NCI-H2196 (cell line): ENCODE measurements at regions not wholly inside any gene's neighbourhood (a gene's known extent, or its start where the extent isn't known, plus 50 kb on each side); places are given as distances from the start of the nearest gene placed in this dataset.

Experiments used
- DNase-seq: peaks from one replicate; lab custom pipeline; 2025; ENCODE audit not compliant: unreplicated experiment; lab: John Stamatoyannopoulos, UW

DNA sequence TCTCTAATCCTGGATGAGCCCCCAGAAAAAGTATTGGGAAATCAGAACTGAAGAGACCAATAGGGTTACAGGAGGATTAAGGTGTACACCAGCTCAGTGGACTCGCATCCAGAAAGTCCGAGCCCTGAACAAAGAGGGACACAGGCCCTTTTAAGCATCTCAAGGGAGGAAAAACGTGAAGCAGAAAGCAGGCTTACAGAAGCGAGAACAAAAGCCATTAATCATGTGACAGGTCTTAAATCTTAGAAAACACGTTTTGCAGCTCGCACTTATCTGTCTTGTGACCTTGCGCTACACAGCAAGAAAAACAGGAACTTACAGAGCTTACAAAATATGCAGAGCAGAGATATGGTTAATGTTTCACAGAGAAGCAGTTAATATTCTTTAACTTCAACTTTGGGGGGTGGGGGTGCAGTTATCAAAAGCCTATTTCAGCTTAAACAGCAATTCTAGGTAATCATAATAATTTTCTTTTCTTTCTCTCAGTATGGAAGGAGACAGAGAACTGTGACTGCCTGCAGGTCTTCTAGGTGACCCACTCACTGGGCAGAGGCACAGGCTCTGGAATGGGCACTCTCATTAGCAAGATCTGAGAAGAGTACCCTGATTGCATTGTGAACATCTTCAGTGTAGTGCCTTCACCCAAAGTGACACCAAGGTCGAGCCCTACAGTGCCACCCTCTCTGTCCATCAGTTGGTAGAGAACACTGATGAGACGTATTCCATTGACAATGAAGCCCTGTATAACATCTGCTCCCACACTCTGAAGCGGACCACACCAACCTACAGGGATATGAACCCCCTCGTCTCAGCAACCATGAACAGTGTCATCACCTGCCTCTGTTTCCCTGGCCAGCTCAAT is 65.0 kb upstream of the MOCS1 start:
- DNase-seq = no peak

DNA sequence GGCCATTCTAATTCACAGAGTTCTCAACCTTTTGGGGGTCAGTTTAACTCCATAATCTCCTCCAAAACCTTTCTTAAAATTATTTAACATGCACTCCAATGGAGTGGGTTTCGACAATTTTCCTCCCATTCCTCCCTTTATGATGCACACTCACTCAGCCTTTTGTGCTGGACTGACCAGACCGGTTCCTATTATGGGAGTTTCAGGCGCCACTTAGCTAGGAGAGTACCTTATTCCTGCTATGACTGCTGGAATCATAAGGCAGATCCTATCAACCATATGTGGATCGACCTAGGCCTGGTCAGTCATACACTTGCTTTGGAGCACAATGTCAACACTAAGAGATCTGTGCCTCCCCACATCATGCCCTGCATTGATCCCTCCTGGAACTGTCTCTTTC is 63.9 kb upstream of the MOCS1 start:
- DNase-seq = no peak

DNA sequence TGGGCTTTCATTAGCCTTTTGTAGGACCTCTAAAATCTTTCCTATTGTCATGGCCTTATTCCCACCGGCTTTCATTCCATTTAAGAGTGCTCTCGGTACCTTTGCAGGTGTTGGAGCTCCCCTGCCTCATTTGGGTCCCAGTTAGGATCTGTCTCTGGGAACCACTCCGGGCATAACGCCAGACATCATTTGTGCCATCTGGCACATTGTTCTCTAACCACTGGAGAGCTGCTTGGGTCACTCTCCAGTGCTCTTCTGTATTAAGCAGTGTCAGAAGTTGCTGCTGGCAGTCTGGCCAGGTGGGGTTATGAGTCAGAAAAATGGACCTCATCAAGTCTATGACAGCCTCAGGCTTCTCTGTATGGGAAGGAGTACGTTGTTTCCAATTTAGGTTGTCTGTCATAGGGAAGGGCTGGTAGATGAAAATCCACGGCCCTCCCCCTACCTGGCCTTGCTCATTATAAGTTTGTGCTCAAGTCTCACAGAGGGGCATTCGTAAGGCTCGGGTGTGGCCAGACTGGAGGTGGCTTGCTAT is 62.9 kb upstream of the MOCS1 start:
- DNase-seq = peak; percentile 55

DNA sequence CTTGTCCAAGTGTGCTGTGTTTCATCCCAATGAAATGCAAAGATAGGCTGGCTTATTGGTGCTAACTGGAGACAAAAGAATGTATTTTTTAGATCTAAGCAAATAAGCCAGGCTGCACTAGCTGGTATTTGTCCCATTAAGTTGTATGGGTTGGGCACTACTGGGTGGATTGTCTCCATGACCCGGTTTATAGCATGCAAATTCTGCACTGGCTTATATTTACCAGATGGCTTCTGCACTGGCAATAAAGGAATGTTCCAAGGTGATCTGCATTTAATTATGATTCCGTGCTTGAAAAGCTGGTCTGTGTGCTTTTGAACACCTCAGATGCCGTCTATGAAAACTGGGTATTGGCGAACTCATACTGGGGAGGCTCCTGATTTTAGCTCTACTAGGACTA is 61.4 kb upstream of the MOCS1 start:
- DNase-seq = no peak

DNA sequence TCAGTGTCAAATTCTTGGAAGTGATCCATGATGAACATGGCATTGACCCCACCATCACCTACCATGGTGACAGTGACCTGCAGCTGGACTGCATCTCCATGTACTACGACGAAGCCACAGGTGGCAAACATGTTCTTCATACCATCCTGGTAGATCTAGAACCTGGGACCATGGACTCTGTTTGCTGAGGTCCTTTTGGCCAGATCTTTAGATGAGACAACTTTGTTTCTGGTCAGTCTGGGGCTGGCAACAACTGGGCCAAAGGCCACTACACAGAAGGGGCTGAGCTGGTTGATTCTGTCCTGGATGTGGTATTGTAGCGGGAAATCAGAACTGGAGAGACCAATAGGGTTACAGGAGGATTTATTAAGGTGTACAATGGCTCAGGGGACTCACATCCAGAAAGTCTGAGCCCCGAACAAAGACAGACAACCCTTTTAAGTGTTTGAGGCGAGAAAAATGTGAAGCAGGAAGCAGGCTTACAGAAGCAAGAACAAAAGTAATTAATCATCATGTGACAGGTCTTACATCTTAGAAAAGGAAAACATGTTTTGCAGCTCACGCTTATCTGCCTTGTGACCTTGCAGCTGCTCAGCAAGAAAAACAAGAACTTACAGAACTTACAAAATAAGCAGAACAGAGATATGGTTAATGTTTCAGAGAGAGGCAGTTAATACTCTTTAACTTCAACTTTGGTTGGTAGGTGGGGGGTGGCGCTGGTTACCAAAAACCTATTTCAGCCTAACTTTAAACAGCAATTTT is 58.8 kb upstream of the MOCS1 start:
- DNase-seq = no peak
